HepG2 (cell line): ENCODE measurements at regions not wholly inside any gene's neighbourhood (a gene's known extent, or its start where the extent isn't known, plus 50 kb on each side); places are given as distances from the start of the nearest gene placed in this dataset.

Source experiments
- ATAC-seq: fragments of 200-7000 bp; cut with Tn5 transposase; 3 replicates; pipeline ENCODE4 v1.9.1; 2020; ENCODE audit warnings: mild to moderate bottlenecking, moderate library complexity
- BruUV-seq: library from RNA; stranded (reverse); fragments of 400-500 nt; replicated peaks from 2 replicates; lab custom pipeline; 2021; lab: Mats Ljungman, UMichigan
- CTCF ChIA-PET: fragments of 300-600 bp; formaldehyde crosslinking; extraction: SDS; loops from one replicate; lab custom pipeline; 2021; ENCODE audit warnings: low total read pairs, inconsistent platforms, low intra/inter-chr PET ratio; lab: Yijun Ruan, JAX
- POLR2A ChIA-PET: fragments of 350-600 bp; sonication (Branson Sonifier 250); formaldehyde crosslinking; loops from one replicate; lab custom pipeline; 2020; ENCODE audit warnings: antibody characterized with exemption, inconsistent platforms; lab: Yijun Ruan, JAX
- DNase-seq: peaks from one replicate; pipeline ENCODE4 v3.0.0-alpha.2; 2015; ENCODE audit warnings: low spot score
- FAIRE-seq: peaks from 3 replicates; lab custom pipeline; 2011; peaks lifted over from hg19 to GRCh38; lab: Jason Lieb, UNC
- H2AFZ ChIP-seq: one replicate; pipeline ENCODE4 v1.6.1; 2011; ENCODE audit warnings: low read length, inconsistent platforms
- H3K27ac ChIP-seq: fragments of 300-600 bp; 3 replicates; pipeline ENCODE4 v1.8.0; 2011; ENCODE audit warnings: mixed run types, mild to moderate bottlenecking, mixed read lengths, low read length, inconsistent platforms; ENCODE audit not compliant: insufficient read depth; ENCODE audit errors: extremely low read length
- H3K27me3 ChIP-seq, 2 experiments: fragments of 200-600 bp in 1 of 2; 2 replicates in 1 of 2; 3 replicates in 1 of 2; pipeline versions ENCODE4 v1.6.0 to v1.8.0; 2011; ENCODE audit warnings: low read length in 2 of 2, mild to moderate bottlenecking in 2 of 2, moderate library complexity in 2 of 2, inconsistent platforms in 1 of 2; ENCODE audit not compliant: insufficient read depth in 2 of 2, control insufficient read depth in 1 of 2
- H3K36me3 ChIP-seq, 2 experiments: fragments of 200-600 bp in 1 of 2; replicated peaks in 1 of 2; 2 replicates in 1 of 2; 3 replicates in 1 of 2; pipeline versions ENCODE4 v1.5.1 to v1.8.0; 2011; ENCODE audit warnings: low read length in 2 of 2, inconsistent platforms in 1 of 2; ENCODE audit not compliant: insufficient read depth in 2 of 2, control insufficient read depth in 1 of 2
- H3K4me1 ChIP-seq: 2 replicates; pipeline ENCODE4 v1.5.1; 2012; ENCODE audit warnings: low read length, inconsistent platforms; ENCODE audit not compliant: insufficient read depth
- H3K4me2 ChIP-seq: 2 replicates; pipeline ENCODE4 v1.6.0; 2011; ENCODE audit warnings: low read depth, low read length, inconsistent platforms
- H3K4me3 ChIP-seq, 3 experiments: fragments of 200-600 bp in 1 of 3; sonication (generic), shearing (Covaris generic) in 1 of 3; replicated peaks in 1 of 3; 2 replicates each; pipeline ENCODE4 v1.5.1; 2011 to 2016; ENCODE audit warnings: low read length in 3 of 3, inconsistent platforms in 2 of 3, low read depth in 2 of 3, mild to moderate bottlenecking in 2 of 3, control low read depth in 1 of 3, mixed read lengths in 1 of 3; ENCODE audit not compliant: insufficient read depth in 1 of 3
- H3K79me2 ChIP-seq: one replicate; pipeline ENCODE4 v1.6.1; 2011; ENCODE audit warnings: low read length, inconsistent platforms; ENCODE audit not compliant: insufficient read depth
- H3K9ac ChIP-seq: 2 replicates; pipeline ENCODE4 v1.6.0; 2011; ENCODE audit warnings: mild to moderate bottlenecking, low read depth, low read length, inconsistent platforms; ENCODE audit not compliant: insufficient read depth
- H3K9me3 ChIP-seq: 2 replicates; pipeline ENCODE4 v1.5.1; 2012; ENCODE audit warnings: mild to moderate bottlenecking, low read length
- H4K20me1 ChIP-seq: 2 replicates; pipeline ENCODE4 v1.6.0; 2011; ENCODE audit warnings: inconsistent platforms, mild to moderate bottlenecking, low read length, moderate library complexity; ENCODE audit not compliant: insufficient read depth
- ELF3 ChIP-seq: IDR thresholded peaks from 2 replicates; pipeline ENCODE4 v1.6.1; 2016; ENCODE audit warnings: missing genetic modification reagents, missing compliant biosample characterization
- GABPB1 ChIP-seq: IDR thresholded peaks from 2 replicates; pipeline ENCODE4 v1.6.1; 2016; ENCODE audit warnings: mild to moderate bottlenecking, missing genetic modification reagents, moderate library complexity, missing compliant biosample characterization
- GATAD2A ChIP-seq: IDR thresholded peaks from 2 replicates; pipeline ENCODE4 v1.6.1; 2016
- RELA ChIP-seq: sonication (generic); formaldehyde crosslinking; IDR thresholded peaks from 2 replicates; pipeline ENCODE4 v1.4.0; 2020; ENCODE audit warnings: missing genetic modification reagents
- SAFB2 ChIP-seq: sonication (generic); formaldehyde crosslinking; IDR thresholded peaks from 2 replicates; pipeline ENCODE4 v1.5.1; 2020; ENCODE audit warnings: missing genetic modification reagents, low read depth, mild to moderate bottlenecking, borderline replicate concordance
- SRSF4 ChIP-seq: fragments of 200-400 bp; formaldehyde crosslinking; IDR thresholded peaks from one replicate; pipeline ENCODE4 v1.6.1; 2018; ENCODE audit warnings: mild to moderate bottlenecking, low read depth, low read length, moderate library complexity; ENCODE audit not compliant: poor library complexity, severe bottlenecking
- TEAD2 ChIP-seq: sonication (generic); formaldehyde crosslinking; IDR thresholded peaks from 2 replicates; pipeline ENCODE4 v1.9.0; 2021; ENCODE audit warnings: missing genetic modification reagents
- ZKSCAN8 ChIP-seq: IDR thresholded peaks from 2 replicates; pipeline ENCODE4 v1.6.1; 2016; ENCODE audit warnings: borderline replicate concordance, missing genetic modification reagents, missing compliant biosample characterization
- ZNF335 ChIP-seq: sonication (generic); formaldehyde crosslinking; IDR thresholded peaks from 2 replicates; pipeline ENCODE4 v1.4.0; 2020; ENCODE audit warnings: missing genetic modification reagents
- ZNF589 ChIP-seq: sonication (generic); formaldehyde crosslinking; conservative IDR thresholded peaks from 2 replicates; pipeline ENCODE4 v1.8.0; 2022; ENCODE audit warnings: mild to moderate bottlenecking, moderate library complexity, missing genetic modification reagents
- WGBS: methylation state at CpG from one replicate; pipeline ENCODE4 v1.1.6; 2017; ENCODE audit warnings: low lambda C conversion rate; 5-methylcytosine and 5-hydroxymethylcytosine counted together
- in situ Hi-C: cut with HindIII; loops from 2 replicates; pipeline ENCODE4 v1.10.0; 2017; ENCODE audit warnings: low pct_unique_long_range_greater_than_20kb; ENCODE audit not compliant: extremely low pct_ligation_motif_present
- intact Hi-C: fragments of 100-400 bp; cut with micrococcal nuclease; formaldehyde crosslinking; loops from one replicate; pipeline ENCODE4 v1.10.0; 2022; ENCODE audit not compliant: unreplicated experiment
- TF ChIP-seq, protein P1 (sequence below): sonication (generic); formaldehyde crosslinking; IDR thresholded peaks from 2 replicates; pipeline ENCODE4 v1.4.0; 2020; ENCODE audit warnings: mild to moderate bottlenecking, missing genetic modification reagents
- TF ChIP-seq, protein P2 (sequence below): sonication (generic); formaldehyde crosslinking; IDR thresholded peaks from 2 replicates; pipeline ENCODE4 v1.5.1; 2020; ENCODE audit warnings: mild to moderate bottlenecking, missing genetic modification reagents, moderate library complexity

DNA sequence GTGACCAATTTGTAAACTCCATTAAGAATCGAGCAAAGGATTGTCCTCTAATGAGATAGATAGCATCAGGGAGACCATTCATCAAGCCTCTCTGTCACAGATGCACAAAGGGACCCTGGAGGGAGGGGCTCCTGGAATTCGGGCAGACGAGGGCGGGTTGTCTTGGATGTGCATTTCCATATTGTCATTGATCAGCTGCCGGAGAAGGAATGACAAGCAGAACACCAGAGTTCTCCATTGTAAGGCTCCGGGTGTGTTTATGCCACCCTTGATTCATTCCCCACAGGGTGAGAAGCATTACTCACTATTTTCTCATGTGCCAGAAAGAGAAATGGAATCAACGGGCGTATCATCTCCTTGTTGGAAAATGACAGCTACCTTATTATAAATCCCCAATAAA lies 167.5 kb downstream of the EBLN2 start:
- in situ Hi-C loops = no loop called here

DNA sequence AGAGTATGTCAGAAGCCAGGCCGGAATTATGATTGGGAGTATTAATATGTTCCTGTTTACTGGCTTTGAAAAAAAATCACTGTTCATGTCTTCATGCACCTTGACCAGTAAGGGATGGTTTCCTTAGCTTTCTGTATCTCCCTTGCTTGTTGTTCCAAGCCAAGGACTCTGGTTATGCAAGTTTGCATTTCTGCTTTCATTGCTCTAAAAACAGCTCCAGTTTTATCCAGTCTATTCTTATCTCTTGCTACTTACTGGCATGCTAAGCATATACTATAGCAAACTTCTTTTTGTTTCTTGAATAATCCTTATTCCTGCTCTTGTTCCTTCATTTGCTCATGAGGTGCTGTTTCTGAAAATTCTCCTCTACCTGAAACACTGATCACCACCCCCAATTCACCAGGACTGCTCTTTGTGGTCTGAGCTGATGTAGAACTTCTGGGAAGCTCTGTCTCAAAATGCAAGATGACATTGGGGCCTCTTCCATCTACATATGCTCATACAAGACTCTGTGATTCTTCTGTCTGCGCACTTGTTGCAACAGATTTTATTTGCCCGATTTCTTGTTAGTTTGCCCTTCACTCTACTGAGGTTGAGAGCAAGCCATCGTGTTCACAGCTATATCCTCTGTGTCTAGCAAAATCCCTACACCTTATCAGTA lies 173.0 kb downstream of the EBLN2 start:
- Histone ChIP-seq H3K4me2 (no peak overlapping the region), H4K20me1 (no peaks in the 10 kb centered on the region), H3K4me1 (no peaks in the 10 kb centered on the region), H3K9me3 (no peaks in the 10 kb centered on the region), H3K27ac (no peak overlapping the region), H2AFZ (no peak overlapping the region), H3K27me3 (no peaks in the 10 kb centered on the region; a peak in 1 of 5 replicates), H3K36me3 (no peaks in the 10 kb centered on the region), H3K9ac (no peak overlapping the region), H3K79me2 (no peaks in the 10 kb centered on the region), H3K4me3 (no peak overlapping the region)
- WGBS = 45% methylated on average over 4 of the region's 4 CpGs
- intact Hi-C loops (no loop called here), in situ Hi-C loops (no loop called here)
- no peak for FAIRE-seq
- DNase-seq = no peak
- ChIA-PET CTCF (no interaction called here), POLR2A (no interaction called here)
- BruUV-seq = no TSS peak
- no peak for ATAC-seq
- TF ChIP-seq GABPB1 (no peak), ELF3 (CRISPR knock-in tag) (no peak), GATAD2A (CRISPR knock-in tag) (no peak), SRSF4 (no peak), SAFB2 (CRISPR knock-in tag) (no peak)
- TF ChIP-seq, protein P1, sequence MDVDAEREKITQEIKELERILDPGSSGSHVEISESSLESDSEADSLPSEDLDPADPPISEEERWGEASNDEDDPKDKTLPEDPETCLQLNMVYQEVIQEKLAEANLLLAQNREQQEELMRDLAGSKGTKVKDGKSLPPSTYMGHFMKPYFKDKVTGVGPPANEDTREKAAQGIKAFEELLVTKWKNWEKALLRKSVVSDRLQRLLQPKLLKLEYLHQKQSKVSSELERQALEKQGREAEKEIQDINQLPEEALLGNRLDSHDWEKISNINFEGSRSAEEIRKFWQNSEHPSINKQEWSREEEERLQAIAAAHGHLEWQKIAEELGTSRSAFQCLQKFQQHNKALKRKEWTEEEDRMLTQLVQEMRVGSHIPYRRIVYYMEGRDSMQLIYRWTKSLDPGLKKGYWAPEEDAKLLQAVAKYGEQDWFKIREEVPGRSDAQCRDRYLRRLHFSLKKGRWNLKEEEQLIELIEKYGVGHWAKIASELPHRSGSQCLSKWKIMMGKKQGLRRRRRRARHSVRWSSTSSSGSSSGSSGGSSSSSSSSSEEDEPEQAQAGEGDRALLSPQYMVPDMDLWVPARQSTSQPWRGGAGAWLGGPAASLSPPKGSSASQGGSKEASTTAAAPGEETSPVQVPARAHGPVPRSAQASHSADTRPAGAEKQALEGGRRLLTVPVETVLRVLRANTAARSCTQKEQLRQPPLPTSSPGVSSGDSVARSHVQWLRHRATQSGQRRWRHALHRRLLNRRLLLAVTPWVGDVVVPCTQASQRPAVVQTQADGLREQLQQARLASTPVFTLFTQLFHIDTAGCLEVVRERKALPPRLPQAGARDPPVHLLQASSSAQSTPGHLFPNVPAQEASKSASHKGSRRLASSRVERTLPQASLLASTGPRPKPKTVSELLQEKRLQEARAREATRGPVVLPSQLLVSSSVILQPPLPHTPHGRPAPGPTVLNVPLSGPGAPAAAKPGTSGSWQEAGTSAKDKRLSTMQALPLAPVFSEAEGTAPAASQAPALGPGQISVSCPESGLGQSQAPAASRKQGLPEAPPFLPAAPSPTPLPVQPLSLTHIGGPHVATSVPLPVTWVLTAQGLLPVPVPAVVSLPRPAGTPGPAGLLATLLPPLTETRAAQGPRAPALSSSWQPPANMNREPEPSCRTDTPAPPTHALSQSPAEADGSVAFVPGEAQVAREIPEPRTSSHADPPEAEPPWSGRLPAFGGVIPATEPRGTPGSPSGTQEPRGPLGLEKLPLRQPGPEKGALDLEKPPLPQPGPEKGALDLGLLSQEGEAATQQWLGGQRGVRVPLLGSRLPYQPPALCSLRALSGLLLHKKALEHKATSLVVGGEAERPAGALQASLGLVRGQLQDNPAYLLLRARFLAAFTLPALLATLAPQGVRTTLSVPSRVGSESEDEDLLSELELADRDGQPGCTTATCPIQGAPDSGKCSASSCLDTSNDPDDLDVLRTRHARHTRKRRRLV = no peak

More for the DNA sequence above, 167.5 kb downstream of the EBLN2 start:
- Histone ChIP-seq H3K27me3 (no peaks in the 10 kb centered on the region; a peak in 1 of 5 replicates), H3K79me2 (no peaks in the 10 kb centered on the region), H2AFZ (no peak overlapping the region)
- FAIRE-seq = no peak
- no peak for DNase-seq
- CTCF ChIA-PET = no interaction called here
- TF ChIP-seq ZNF335 (CRISPR knock-in tag) (no peak), RELA (CRISPR knock-in tag) (no peak), ZNF589 (CRISPR knock-in tag) (no peak), ZKSCAN8 (no peak), TEAD2 (CRISPR knock-in tag) (no peak)
- TF ChIP-seq, protein P2, sequence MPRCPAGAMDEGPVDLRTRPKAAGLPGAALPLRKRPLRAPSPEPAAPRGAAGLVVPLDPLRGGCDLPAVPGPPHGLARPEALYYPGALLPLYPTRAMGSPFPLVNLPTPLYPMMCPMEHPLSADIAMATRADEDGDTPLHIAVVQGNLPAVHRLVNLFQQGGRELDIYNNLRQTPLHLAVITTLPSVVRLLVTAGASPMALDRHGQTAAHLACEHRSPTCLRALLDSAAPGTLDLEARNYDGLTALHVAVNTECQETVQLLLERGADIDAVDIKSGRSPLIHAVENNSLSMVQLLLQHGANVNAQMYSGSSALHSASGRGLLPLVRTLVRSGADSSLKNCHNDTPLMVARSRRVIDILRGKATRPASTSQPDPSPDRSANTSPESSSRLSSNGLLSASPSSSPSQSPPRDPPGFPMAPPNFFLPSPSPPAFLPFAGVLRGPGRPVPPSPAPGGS (CRISPR knock-in tag) = no peak
- TF ChIP-seq, all 625 proteins: peak for 0
- Histone ChIP-seq H3K9ac (no peak overlapping the region), H3K36me3 (no peaks in the 10 kb centered on the region), H3K4me1 (no peaks in the 10 kb centered on the region), H3K4me2 (no peak overlapping the region), H4K20me1 (no peaks in the 10 kb centered on the region), H3K4me3 (no peak overlapping the region), H3K9me3 (no peaks in the 10 kb centered on the region), H3K27ac (no peak overlapping the region)
- WGBS = 44% methylated on average over 8 of the region's 8 CpGs
- POLR2A ChIA-PET = no interaction called here
- ATAC-seq = no peak
- no TSS peak for BruUV-seq
- intact Hi-C loops = no loop called here
